Breast epithelium (tissue), 4 donors: ENCODE measurements at regions not wholly inside any gene's neighbourhood (a gene's known extent, or its start where the extent isn't known, plus 50 kb on each side); places are given as distances from the start of the nearest gene placed in this dataset.

Source experiments
- DNase-seq, 2 donors: peaks; one replicate each; pipeline ENCODE4 v3.0.0-alpha.2; 2019; ENCODE audit warnings: low spot score in 2 of 2
- H3K27ac ChIP-seq, 2 donors: fragments of 200-600 bp; sonication (generic) in 1 of 2; one replicate each; pipeline ENCODE4 v1.5.1; 2016 to 2019; ENCODE audit warnings: mild to moderate bottlenecking in 1 of 2
- H3K27me3 ChIP-seq, 2 donors: fragments of 200-600 bp; sonication (generic) in 1 of 2; one replicate each; pipeline versions ENCODE4 v1.5.1 to v1.6.0; 2017 to 2019; ENCODE audit warnings: control low read depth in 1 of 2, mild to moderate bottlenecking in 1 of 2
- H3K36me3 ChIP-seq: fragments of 200-600 bp; one replicate; pipeline ENCODE4 v1.5.1; 2019
- H3K4me1 ChIP-seq, 2 donors: fragments of 200-600 bp; sonication (generic); one replicate each; pipeline ENCODE4 v1.5.1; 2016 to 2019; ENCODE audit warnings: control low read depth in 1 of 2
- H3K4me3 ChIP-seq, 3 donors: fragments of 200-600 bp; sonication (generic); 1 replicate in 2 of 3; 2 replicates in 1 of 3; pipeline ENCODE4 v1.5.1; 2016 to 2019; ENCODE audit warnings: mild to moderate bottlenecking in 3 of 3, moderate library complexity in 2 of 3
- H3K9me3 ChIP-seq, 2 donors: fragments of 200-600 bp; sonication (generic) in 1 of 2; one replicate each; pipeline ENCODE4 v1.5.1; 2016 to 2019; ENCODE audit warnings: control low read depth in 1 of 2
- POLR2A ChIP-seq: fragments of 450-650 bp; IDR thresholded peaks from one replicate; pipeline ENCODE4 v1.6.1; 2016; ENCODE audit warnings: antibody characterized with exemption, mild to moderate bottlenecking, moderate library complexity
- POLR2AphosphoS5 ChIP-seq, 3 donors: sonication (generic); formaldehyde crosslinking; IDR thresholded peaks; one replicate each; pipeline ENCODE4 v1.6.1; 2017; ENCODE audit warnings: antibody characterized with exemption in 3 of 3
- intact Hi-C: fragments of 100-400 bp; cut with DNase I; formaldehyde crosslinking; loops from one replicate; pipeline ENCODE4 v1.15.1; 2023; ENCODE audit warnings: low total_unique reads
- TF ChIP-seq, protein P1 (sequence below), 3 donors: fragments of 450-650 bp; IDR thresholded peaks; one replicate each; pipeline ENCODE4 v1.5.1; 2016 to 2017; ENCODE audit warnings: antibody characterized with exemption in 3 of 3, mild to moderate bottlenecking in 3 of 3, moderate library complexity in 3 of 3

DNA sequence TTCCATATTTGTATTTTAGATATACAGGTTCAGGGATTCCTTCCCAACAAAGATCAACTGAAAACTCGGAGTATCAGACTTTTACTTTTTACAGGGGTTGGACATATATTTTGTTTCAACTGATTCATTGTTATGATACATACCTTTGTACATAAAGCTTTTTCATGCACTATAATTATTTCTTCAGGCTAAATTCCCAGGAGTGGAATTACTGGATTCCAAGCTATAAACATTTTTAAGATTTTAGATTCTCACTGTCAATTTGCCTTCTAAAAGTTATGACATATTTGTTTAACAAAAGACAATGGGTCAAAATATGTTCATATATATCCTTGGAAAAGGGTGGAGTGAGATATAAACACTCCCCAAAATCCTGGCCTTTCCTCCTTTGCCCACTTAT, 449.0 kb downstream of the PDCD6IP start:
- intact Hi-C loops = no loop called here

DNA sequence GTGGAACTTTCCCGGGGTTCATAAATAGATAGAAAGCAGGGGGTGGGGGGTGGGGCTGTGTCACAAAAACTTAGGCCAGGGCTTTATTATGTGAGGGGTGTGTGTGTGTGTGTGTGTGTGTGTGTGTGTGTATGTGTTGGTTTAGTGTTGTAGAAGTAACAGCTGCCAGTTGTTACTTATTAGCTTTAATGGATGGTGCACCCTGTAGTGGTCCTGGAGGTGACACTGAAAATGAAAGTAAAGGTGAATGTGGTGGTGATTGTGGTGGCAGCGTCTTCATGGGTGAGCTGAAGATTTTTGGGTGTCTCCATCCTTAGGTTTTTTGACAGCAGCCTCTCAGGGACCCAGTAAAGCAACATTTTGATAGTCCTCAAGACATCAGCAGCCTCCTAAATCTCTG, 449.9 kb downstream of the PDCD6IP start:
- H3K9me3 ChIP-seq = peaks cover 0 to 5% of the 10 kb centered on the region in 2 donors
- H3K4me3 ChIP-seq = no peak overlapping the region
- H3K27ac ChIP-seq = no peak overlapping the region
- DNase-seq = no peak
- no peaks in the 10 kb centered on the region for H3K4me1 ChIP-seq
- H3K36me3 ChIP-seq = no peaks in the 10 kb centered on the region
- intact Hi-C loops = no loop called here
- H3K27me3 ChIP-seq = no peaks in the 10 kb centered on the region
- TF ChIP-seq, protein P1, sequence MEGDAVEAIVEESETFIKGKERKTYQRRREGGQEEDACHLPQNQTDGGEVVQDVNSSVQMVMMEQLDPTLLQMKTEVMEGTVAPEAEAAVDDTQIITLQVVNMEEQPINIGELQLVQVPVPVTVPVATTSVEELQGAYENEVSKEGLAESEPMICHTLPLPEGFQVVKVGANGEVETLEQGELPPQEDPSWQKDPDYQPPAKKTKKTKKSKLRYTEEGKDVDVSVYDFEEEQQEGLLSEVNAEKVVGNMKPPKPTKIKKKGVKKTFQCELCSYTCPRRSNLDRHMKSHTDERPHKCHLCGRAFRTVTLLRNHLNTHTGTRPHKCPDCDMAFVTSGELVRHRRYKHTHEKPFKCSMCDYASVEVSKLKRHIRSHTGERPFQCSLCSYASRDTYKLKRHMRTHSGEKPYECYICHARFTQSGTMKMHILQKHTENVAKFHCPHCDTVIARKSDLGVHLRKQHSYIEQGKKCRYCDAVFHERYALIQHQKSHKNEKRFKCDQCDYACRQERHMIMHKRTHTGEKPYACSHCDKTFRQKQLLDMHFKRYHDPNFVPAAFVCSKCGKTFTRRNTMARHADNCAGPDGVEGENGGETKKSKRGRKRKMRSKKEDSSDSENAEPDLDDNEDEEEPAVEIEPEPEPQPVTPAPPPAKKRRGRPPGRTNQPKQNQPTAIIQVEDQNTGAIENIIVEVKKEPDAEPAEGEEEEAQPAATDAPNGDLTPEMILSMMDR (IDR thresholded peaks at IDR 0.05) = no peak
- TF ChIP-seq POLR2AphosphoS5 (IDR thresholded peaks at IDR 0.05) (no peak), POLR2A (no peak)

More for the DNA sequence above, 449.0 kb downstream of the PDCD6IP start:
- TF ChIP-seq POLR2AphosphoS5 (IDR thresholded peaks at IDR 0.05) = no peak
- no peak for TF ChIP-seq POLR2A
- TF ChIP-seq, protein P1 (IDR thresholded peaks at IDR 0.05) = no peak
- no peak overlapping the region for H3K27ac ChIP-seq
- H3K4me3 ChIP-seq = no peak overlapping the region
- DNase-seq = no peak
- no peaks in the 10 kb centered on the region for H3K4me1 ChIP-seq
- peaks cover 0 to 5% of the 10 kb centered on the region in 2 donors for H3K9me3 ChIP-seq
- H3K36me3 ChIP-seq = no peaks in the 10 kb centered on the region
- no peaks in the 10 kb centered on the region for H3K27me3 ChIP-seq

GRCh38 chr3:34254285-34254684, 455.9 kb downstream of the PDCD6IP start:
- H3K9me3 ChIP-seq = no peaks in the 10 kb centered on the region
- H3K27me3 ChIP-seq = no peaks in the 10 kb centered on the region
- no peak for DNase-seq
- no peaks in the 10 kb centered on the region for H3K4me1 ChIP-seq
- no peak overlapping the region for H3K4me3 ChIP-seq
- TF ChIP-seq, protein P1 (IDR thresholded peaks at IDR 0.05) = no peak
- TF ChIP-seq POLR2A = no peak
- TF ChIP-seq POLR2AphosphoS5 (IDR thresholded peaks at IDR 0.05) = no peak
- H3K36me3 ChIP-seq = no peaks in the 10 kb centered on the region
- intact Hi-C loops = no loop called here
- no peak overlapping the region for H3K27ac ChIP-seq

DNA sequence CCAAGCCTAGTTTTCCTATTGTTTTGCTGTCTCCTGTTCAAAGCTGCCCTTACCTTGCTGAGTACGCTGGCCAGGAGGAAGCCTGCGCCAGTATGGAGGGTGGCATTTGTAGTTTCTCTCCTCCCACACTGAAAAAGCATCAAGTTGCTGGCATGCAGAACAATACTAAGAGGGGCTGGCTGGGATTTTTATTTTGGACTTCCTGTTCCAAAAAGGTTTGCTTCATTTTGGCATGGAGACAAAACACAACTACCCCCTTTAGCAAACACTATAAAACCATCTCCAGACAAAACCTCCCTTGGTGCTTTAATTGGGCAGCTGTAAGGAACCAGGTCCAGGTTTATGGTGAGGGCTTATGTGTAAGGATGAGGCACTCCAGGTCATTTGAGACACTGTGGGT, 457.6 kb downstream of the PDCD6IP start:
- Histone ChIP-seq H3K27me3 (no peaks in the 10 kb centered on the region), H3K27ac (no peak overlapping the region), H3K36me3 (no peaks in the 10 kb centered on the region), H3K9me3 (no peaks in the 10 kb centered on the region), H3K4me3 (no peak overlapping the region), H3K4me1 (no peaks in the 10 kb centered on the region)
- intact Hi-C loops = no loop called here
- DNase-seq = no peak
- TF ChIP-seq, protein P1 (IDR thresholded peaks at IDR 0.05) = no peak
- no peak for TF ChIP-seq POLR2AphosphoS5 (IDR thresholded peaks at IDR 0.05)
- TF ChIP-seq POLR2A = no peak

GRCh38 chr3:34256791-34257190, 458.4 kb downstream of the PDCD6IP start:
- DNase-seq = no peak
- Histone ChIP-seq H3K4me1 (no peaks in the 10 kb centered on the region), H3K9me3 (no peaks in the 10 kb centered on the region), H3K27me3 (no peaks in the 10 kb centered on the region), H3K27ac (no peak overlapping the region), H3K36me3 (no peaks in the 10 kb centered on the region), H3K4me3 (no peak overlapping the region)
- no peak for TF ChIP-seq POLR2AphosphoS5 (IDR thresholded peaks at IDR 0.05)
- TF ChIP-seq POLR2A = no peak
- TF ChIP-seq, protein P1 (IDR thresholded peaks at IDR 0.05) = no peak
- intact Hi-C loops = no loop called here
